ENCODE measurements at regions not wholly inside any gene's neighbourhood (a gene's known extent, or its start where the extent isn't known, plus 50 kb on each side); places are given as distances from the start of the nearest gene placed in this dataset.

DNA sequence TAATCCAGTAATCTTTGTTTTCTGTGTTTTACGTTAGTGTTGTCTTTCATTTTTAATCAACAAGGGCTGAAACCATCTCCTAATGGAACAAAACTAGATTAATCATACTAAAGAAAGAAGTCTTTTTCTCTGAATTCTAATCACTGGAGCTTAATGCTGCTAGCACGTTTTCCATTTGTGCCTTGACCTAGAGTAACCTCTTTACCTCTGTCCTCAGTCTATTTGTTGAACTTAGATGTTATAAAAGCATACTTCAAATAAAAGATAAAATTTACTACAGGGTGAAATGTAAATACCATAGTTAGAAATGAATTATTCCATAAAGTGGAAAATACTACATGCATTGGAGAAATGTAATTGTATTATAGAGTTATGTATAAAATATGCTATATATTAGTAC, 207.1 kb downstream of the NKX6-1 start:
- Histone ChIP-seq H3K4me2 (ENCODE audit: low read depth, low read length, poor library complexity, severe bottlenecking) (no peak overlapping the region), H3K27ac (ENCODE audit: low read depth, low read length) (no peak overlapping the region), H3K79me2 (ENCODE audit: insufficient read depth, low read length) (no peaks in the 10 kb centered on the region), H3K9ac (ENCODE audit: low read length) (no peak overlapping the region), H3K9me3 (ENCODE audit: insufficient read depth, low read length) (no peaks in the 10 kb centered on the region), H2AFZ (ENCODE audit: low read depth, low read length, severe bottlenecking) (no peak overlapping the region), H4K20me1 (ENCODE audit: low read depth, low read length) (no peaks in the 10 kb centered on the region), H3K4me3 (ENCODE audit: insufficient read depth, low read length, poor library complexity, severe bottlenecking) (no peak overlapping the region), H3K36me3 (ENCODE audit: low read length) (no peaks in the 10 kb centered on the region), H3K9me2 (replicated peaks; ENCODE audit: insufficient read depth, low read length) (no peaks in the 10 kb centered on the region), H3K27me3 (ENCODE audit: low read length) (no peaks in the 10 kb centered on the region), H3F3A (ENCODE audit: insufficient read depth) (no peaks in the 10 kb centered on the region)
- TF ChIP-seq EZH2phosphoT487 (conservative IDR thresholded peaks at IDR 0.05; ENCODE audit: low read length), result no peak
- TF ChIP-seq, protein P1, sequence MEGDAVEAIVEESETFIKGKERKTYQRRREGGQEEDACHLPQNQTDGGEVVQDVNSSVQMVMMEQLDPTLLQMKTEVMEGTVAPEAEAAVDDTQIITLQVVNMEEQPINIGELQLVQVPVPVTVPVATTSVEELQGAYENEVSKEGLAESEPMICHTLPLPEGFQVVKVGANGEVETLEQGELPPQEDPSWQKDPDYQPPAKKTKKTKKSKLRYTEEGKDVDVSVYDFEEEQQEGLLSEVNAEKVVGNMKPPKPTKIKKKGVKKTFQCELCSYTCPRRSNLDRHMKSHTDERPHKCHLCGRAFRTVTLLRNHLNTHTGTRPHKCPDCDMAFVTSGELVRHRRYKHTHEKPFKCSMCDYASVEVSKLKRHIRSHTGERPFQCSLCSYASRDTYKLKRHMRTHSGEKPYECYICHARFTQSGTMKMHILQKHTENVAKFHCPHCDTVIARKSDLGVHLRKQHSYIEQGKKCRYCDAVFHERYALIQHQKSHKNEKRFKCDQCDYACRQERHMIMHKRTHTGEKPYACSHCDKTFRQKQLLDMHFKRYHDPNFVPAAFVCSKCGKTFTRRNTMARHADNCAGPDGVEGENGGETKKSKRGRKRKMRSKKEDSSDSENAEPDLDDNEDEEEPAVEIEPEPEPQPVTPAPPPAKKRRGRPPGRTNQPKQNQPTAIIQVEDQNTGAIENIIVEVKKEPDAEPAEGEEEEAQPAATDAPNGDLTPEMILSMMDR (IDR thresholded peaks at IDR 0.05; ENCODE audit: insufficient read depth, low read length, poor library complexity, severe bottlenecking), result no peak

DNA sequence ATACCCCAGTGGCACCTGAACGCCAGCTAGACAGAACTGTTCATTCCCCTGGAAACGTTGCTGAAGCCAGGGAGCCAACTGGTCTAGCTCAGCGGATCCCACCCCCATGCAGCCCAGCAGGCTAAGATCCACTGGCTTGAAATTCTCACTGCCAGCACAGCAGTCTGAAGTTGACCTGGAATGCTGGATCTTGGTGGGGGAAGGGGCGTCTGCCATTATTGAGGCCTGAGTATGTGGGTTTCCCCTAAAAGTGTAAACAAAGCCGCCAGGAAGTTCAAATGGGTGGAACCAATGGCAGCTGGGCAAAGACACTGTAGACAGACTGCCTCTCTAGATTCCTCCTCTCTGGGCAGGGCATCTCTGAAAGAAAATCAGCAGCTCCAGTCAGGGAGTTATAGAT, 213.0 kb downstream of the NKX6-1 start:
- no peak for TF ChIP-seq EZH2phosphoT487 (conservative IDR thresholded peaks at IDR 0.05; ENCODE audit: low read length)
- TF ChIP-seq, protein P1 (IDR thresholded peaks at IDR 0.05; ENCODE audit: insufficient read depth, low read length, poor library complexity, severe bottlenecking), result no peak
- no peak overlapping the region for H3K27ac ChIP-seq (ENCODE audit: low read depth, low read length)
- no peaks in the 10 kb centered on the region for H3K27me3 ChIP-seq (ENCODE audit: low read length)
- H4K20me1 ChIP-seq (ENCODE audit: low read depth, low read length), result no peaks in the 10 kb centered on the region
- H3F3A ChIP-seq (ENCODE audit: insufficient read depth), result no peaks in the 10 kb centered on the region
- H3K9ac ChIP-seq (ENCODE audit: low read length), result no peak overlapping the region
- no peak overlapping the region for H3K4me3 ChIP-seq (ENCODE audit: insufficient read depth, low read length, poor library complexity, severe bottlenecking)
- H3K36me3 ChIP-seq (ENCODE audit: low read length), result no peaks in the 10 kb centered on the region
- no peaks in the 10 kb centered on the region for H3K9me2 ChIP-seq (replicated peaks; ENCODE audit: insufficient read depth, low read length)
- H2AFZ ChIP-seq (ENCODE audit: low read depth, low read length, severe bottlenecking), result no peak overlapping the region
- no peaks in the 10 kb centered on the region for H3K9me3 ChIP-seq (ENCODE audit: insufficient read depth, low read length)
- H3K79me2 ChIP-seq (ENCODE audit: insufficient read depth, low read length), result no peaks in the 10 kb centered on the region
- no peak overlapping the region for H3K4me2 ChIP-seq (ENCODE audit: low read depth, low read length, poor library complexity, severe bottlenecking)

DNA sequence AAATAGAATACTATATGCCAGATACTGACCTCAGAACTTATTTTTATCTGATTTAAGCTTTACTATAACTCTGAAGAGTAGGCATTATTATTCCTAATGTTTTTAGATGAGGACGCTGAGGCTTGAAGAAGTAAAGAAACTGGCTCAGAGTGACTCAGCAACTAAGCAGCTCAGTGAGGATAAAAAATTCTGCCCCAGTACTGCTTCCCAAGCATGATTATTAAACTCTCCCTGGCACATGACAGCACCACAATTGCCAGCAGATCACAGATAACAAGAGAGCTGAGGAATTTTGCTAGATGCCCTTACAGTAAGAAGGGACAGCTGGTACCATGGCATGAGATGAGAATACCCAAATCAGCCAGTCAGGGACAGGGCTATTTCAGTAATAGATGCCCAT, 219.4 kb downstream of the NKX6-1 start:
- no peaks in the 10 kb centered on the region for H3K27me3 ChIP-seq (ENCODE audit: low read length)
- H3K4me2 ChIP-seq (ENCODE audit: low read depth, low read length, poor library complexity, severe bottlenecking), result no peak overlapping the region
- H3K9me3 ChIP-seq (ENCODE audit: insufficient read depth, low read length), result no peaks in the 10 kb centered on the region
- no peaks in the 10 kb centered on the region for H3K79me2 ChIP-seq (ENCODE audit: insufficient read depth, low read length)
- H3K4me3 ChIP-seq (ENCODE audit: insufficient read depth, low read length, poor library complexity, severe bottlenecking), result no peak overlapping the region
- no peaks in the 10 kb centered on the region for H3F3A ChIP-seq (ENCODE audit: insufficient read depth)
- no peaks in the 10 kb centered on the region for H4K20me1 ChIP-seq (ENCODE audit: low read depth, low read length)
- TF ChIP-seq EZH2phosphoT487 (conservative IDR thresholded peaks at IDR 0.05; ENCODE audit: low read length), result no peak
- TF ChIP-seq, protein P1 (IDR thresholded peaks at IDR 0.05; ENCODE audit: insufficient read depth, low read length, poor library complexity, severe bottlenecking), result no peak
- no peak overlapping the region for H2AFZ ChIP-seq (ENCODE audit: low read depth, low read length, severe bottlenecking)
- no peaks in the 10 kb centered on the region for H3K9me2 ChIP-seq (replicated peaks; ENCODE audit: insufficient read depth, low read length)
- H3K36me3 ChIP-seq (ENCODE audit: low read length), result no peaks in the 10 kb centered on the region
- H3K27ac ChIP-seq (ENCODE audit: low read depth, low read length), result no peak overlapping the region
- H3K9ac ChIP-seq (ENCODE audit: low read length), result no peak overlapping the region

Measured in SU-DHL-6 (cell line).